SK-N-SH (cell line): ENCODE measurements at regions not wholly inside any gene's neighbourhood (a gene's known extent, or its start where the extent isn't known, plus 50 kb on each side); places are given as distances from the start of the nearest gene placed in this dataset.

Experiments
- CHD2 ChIP-seq: fragments of 150-350 bp; IDR thresholded peaks from 2 replicates; pipeline ENCODE4 v1.6.1; 2018; ENCODE audit warnings: low read length; ENCODE audit not compliant: partially characterized antibody
- NFIC ChIP-seq: IDR thresholded peaks from 2 replicates; pipeline ENCODE4 v1.4.0; 2012; ENCODE audit warnings: borderline replicate concordance
- SIN3A ChIP-seq: IDR thresholded peaks from 2 replicates; pipeline ENCODE4 v1.6.1; 2012; ENCODE audit warnings: low read depth, mild to moderate bottlenecking, low read length, moderate library complexity, borderline replicate concordance
- TF ChIP-seq, protein P1 (sequence below): fragments of 200-600 bp; sonication (generic); IDR thresholded peaks from 2 replicates; pipeline ENCODE4 v1.6.1; 2017; ENCODE audit warnings: antibody characterized with exemption, mild to moderate bottlenecking, moderate library complexity

DNA sequence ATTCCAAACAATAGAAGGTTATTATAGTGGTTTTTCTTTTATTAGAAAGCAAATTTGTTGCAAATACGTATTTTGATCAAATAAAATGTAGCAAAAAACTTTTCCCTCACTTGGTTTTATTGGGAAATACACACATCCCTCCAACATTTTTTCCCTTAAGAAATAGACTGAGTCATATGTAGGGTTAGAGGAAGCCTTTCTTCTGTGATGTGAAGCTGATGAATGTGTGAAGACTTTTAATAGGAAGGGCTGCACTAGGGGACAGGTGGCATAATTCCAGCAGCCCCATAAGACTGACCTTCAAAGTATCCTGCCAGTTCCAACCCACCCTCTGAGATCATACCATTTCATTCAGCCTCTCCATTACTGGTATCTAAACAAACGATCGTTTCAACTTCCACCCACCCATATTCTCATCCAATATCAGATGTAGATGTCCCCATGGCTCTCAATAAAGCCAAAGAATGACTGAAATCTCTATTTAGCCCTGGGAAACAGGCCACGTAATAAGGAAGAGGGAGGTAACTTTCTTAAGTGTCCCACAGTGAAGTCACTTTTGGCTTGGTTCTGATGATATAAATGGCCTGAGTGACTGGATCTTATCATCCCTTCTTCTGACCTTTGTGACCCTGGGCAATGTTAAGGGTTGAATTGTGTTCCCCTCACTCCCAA lies 64.7 kb upstream of the LPAR1 start:
- no peak for TF ChIP-seq NFIC
- no peak for TF ChIP-seq SIN3A
- TF ChIP-seq CHD2 = no peak
- TF ChIP-seq, protein P1, sequence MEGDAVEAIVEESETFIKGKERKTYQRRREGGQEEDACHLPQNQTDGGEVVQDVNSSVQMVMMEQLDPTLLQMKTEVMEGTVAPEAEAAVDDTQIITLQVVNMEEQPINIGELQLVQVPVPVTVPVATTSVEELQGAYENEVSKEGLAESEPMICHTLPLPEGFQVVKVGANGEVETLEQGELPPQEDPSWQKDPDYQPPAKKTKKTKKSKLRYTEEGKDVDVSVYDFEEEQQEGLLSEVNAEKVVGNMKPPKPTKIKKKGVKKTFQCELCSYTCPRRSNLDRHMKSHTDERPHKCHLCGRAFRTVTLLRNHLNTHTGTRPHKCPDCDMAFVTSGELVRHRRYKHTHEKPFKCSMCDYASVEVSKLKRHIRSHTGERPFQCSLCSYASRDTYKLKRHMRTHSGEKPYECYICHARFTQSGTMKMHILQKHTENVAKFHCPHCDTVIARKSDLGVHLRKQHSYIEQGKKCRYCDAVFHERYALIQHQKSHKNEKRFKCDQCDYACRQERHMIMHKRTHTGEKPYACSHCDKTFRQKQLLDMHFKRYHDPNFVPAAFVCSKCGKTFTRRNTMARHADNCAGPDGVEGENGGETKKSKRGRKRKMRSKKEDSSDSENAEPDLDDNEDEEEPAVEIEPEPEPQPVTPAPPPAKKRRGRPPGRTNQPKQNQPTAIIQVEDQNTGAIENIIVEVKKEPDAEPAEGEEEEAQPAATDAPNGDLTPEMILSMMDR = no peak
